Occipital lobe (tissue), 1 donor: ENCODE measurements at regions not wholly inside any gene's neighbourhood (a gene's known extent, or its start where the extent isn't known, plus 50 kb on each side); places are given as distances from the start of the nearest gene placed in this dataset.
"Not testable (repeated sequence)": the region's sequence is repeated elsewhere in the genome, so short reads cannot be mapped to it uniquely, and the experiment has no call there.

Experiments
- DNase-seq: peaks from one replicate; lab custom pipeline; 2025; lab: John Stamatoyannopoulos, UW

DNA sequence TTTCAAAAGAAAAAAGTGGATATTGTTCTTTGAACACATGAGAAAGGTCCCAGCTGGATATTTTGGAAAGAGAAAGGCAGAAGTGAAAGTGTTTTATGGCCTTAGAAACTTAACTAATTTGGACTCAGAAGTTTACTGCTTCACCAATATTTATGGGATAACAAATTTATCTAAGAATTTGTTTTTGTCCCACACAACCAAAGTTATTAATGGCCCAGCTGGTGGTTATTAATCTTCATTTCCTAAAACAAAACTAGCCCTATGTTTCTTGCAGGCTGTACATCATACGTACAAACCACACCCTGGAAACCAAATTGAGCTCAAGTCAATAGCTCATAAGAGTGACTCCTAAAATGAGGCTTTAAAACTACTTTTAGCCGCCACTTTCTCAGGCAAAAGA is 372.9 kb upstream of the LMCD1 start:
- DNase-seq, result no peak

GRCh38 chr3:8136553-8136952 is 365.1 kb upstream of the LMCD1 start:
- DNase-seq, result no peak

- DNase-seq, result no peak
Observed at GRCh38 chr3:8143186-8143585, 358.4 kb upstream of the LMCD1 start.

DNA sequence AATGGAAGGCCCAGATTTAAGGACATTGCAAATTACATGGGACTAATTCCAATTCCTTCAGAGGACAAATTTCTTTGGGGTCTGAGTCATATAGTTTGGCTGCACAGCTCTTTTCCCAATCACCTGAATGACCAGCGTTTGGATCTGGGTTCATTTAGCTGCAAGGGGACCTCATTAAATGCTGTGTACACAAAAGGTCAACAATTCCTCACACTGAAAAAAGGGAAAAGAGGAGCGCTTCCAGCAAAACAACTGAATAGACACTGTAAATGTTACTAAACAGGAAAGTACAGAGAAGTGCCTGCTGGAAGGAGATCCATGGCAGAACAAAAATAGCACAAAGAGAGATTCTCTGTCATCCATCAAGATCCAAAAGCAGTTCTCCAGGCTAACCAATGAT is 356.0 kb upstream of the LMCD1 start:
- DNase-seq, result no peak

GRCh38 chr3:8147711-8148110 is 353.9 kb upstream of the LMCD1 start:
- DNase-seq, result no peak

DNA sequence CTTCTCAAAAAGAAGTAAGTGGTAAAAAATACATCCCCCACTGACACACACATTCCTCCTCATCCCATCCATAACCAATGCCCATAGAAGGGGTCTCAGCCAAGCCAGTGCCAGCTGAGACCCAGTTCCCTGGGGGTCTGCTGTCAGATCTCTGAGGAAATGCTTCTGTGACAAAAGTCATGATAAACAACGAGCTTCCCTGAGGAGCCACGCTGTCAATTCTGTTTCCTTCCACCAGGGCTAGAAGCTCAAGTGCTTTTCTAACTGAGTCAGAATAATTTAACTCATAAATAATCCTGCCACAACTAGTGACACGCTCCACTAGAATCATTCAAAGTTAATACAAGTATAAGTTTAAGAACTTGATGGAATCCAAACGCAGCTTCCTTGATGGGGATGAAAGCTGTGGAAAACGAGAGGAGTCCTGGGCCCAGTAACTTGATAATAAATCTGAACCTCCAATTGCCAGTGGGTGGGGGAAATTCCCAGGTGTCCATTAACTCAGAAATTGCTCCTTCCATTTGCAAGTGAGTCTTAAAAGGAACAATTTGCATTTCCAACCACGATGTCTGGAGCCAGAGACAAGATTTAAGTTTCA is 348.7 kb upstream of the LMCD1 start:
- DNase-seq, result no peak

DNA sequence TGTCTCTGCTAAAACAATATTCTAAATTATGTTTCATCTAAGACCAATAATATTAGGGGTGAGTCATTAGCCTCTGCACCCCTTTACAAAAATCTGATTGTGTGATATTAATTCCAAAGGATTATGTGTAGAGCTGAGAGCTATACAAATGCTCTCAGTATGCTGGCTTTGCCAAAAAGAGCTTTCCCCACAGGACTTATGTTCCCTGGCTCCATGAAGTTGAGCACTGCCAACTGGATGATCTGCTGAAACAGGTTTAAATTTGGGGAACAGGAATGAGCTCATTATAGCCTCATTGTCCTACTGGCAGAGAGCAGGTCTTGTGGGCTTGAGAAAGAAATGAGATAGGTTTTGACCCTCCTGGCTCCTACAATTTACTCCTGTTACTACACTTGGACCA is 347.8 kb upstream of the LMCD1 start:
- DNase-seq, result no peak

DNA sequence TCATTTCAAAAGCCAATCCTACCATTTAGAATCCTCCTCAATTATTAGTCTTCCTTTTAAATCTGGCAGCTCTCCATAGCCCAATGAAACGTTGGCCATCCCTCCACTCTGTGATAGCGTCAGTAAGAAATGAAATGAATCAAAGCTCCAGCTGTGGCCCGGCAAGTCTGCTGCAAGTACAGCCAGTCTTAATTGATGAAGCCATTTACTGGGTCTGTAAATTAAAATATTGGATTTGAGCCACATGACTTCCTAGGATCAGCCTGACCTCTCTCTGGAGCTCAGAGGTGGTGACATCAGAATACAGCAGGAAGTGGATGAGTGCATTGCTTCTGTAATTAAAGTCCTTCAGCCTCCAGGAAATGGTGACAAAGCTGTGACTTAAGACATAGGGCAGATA is 347.0 kb upstream of the LMCD1 start:
- DNase-seq, result no peak

- no peak for DNase-seq
Observed at GRCh38 chr3:8156138-8156537, 345.5 kb upstream of the LMCD1 start.

GRCh38 chr3:8156831-8157230 is 344.8 kb upstream of the LMCD1 start:
- no peak for DNase-seq

DNA sequence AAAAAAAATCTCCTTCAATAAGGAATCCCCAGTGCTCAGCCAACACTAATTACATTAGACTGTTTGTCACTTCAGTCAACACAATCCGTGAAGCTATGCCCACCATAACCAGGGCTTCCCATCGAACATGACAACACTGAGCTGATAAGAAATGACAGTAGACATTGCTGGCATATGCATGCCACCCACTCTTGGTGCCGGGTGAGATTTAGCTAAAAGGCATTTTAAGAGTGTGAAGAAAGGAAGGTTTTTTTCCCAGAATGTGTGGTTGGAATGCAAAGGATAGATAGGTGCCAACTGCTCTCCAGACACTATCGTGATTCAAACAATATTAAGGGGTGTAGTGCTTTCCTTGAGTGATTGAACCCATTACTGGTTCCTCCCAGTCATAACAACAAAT is 344.0 kb upstream of the LMCD1 start:
- DNase-seq, result no peak

GRCh38 chr3:8164145-8164544 is 337.5 kb upstream of the LMCD1 start:
- no peak for DNase-seq

DNA sequence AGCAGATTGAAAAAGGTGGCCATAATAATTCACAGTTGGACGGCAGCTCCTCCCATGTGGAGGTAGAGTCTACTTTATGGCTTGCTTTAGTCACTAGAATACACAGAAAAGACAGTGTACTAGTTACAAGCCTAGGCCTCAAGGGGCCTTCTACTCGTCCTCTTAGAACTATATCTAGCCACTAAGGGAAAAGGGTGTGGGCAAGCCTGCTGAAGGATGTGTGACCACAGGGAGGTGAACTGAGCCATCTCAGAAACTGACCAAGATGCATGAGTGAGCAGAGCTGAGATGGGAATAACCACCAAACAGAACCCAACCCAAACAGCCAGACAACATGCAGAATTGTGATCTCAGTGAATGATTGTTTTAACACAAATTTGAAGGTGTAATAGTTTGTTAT is 335.6 kb upstream of the LMCD1 start:
- no peak for DNase-seq

DNA sequence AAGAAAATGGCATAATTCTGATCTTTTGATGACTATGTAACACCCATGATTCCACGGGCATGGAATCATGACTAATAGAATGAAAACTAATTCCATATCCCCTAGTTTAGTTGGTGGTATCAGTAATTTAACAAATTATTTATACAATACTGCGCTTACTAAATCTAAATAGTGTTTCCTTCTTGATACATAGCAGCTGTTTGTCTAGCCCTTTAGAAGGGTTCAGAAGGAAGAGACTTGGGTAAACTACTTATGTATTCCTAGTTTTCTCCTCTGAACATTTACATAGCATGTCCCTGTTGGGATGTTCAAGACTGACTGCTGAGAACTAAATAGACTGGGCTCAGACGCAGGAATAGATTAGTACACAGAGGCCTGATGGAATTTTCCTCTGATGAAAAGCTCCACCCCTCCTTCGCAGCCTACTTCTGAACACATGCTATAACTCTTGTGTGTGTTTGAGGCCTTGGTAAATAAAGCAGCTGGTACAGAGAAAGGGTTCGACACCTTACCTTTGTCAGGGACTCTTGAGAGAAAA is 330.6 kb upstream of the LMCD1 start:
- DNase-seq, result no peak

- DNase-seq, result no peak
Observed at GRCh38 chr3:8173892-8174291, 327.7 kb upstream of the LMCD1 start.

DNA sequence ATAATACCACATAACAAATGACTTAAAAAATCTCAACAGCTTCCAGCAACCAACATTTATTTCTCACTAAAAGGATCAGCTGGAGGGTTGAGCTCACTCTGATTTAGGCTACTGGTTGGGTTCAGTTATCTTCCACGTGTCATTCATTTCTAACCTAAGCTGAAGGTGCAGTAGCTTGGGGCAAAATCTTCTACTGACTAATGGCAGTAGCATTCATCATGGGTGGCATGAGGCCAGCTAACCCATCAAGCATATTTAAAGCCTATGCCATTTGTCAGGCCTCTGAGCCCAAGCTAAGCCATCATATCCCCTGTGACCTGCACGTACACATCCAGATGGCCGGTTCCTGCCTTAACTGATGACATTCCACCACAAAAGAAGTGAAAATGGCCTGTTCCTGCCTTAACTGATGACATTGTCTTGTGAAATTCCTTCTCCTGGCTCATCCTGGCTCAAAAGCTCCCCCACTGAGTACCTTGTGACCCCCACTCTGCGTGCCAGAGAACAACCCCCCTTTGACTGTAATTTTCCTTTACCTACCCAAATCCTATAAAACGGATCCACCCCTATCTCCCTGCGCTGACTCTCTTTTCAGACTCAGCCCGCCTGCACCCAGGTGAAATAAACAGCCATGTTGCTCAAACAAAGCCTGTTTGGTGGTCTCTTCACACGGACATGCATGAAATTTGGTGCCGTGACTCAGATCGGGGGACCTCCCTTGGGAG is 324.7 kb upstream of the LMCD1 start:
- DNase-seq, result not testable (repeated sequence)

DNA sequence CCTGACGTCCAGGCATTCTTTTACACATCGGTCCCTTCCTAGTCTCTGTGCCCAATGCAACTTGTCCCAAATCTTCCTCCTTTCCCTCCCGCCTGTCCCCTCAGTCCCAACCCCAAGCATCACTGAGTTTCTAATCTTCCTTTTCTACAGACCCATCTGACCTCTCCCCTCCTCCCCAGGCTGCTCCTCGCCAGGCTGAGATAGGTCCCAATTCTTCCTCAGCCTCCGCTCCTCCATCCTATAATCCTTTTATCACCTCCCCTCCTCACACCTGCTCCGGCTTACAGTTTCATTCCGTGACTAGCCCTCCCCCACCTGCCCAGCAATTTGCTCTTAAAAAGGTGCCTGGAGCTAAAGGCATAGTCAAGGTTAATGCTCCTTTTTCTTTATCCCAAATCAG is 323.1 kb upstream of the LMCD1 start:
- DNase-seq, result not testable (repeated sequence)

DNA sequence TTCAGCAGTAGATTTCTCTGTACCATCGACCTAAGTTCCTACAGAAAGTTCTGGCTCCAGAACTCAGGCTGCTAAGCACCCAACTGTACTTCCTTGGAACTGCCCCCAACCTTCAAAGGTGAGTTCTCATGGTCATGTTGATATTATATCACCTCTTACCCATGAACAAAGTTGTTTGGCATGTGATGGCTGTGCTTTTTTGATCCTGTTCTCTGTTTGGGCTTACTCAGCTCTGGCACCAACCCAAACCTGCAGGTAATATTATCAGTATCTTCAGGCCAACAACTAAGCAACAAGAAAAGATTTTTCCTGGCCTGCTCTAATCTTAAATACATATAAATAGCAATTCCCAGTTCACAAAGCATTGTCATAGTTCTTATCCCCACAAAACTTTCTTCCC is 318.7 kb upstream of the LMCD1 start:
- DNase-seq, result no peak

DNA sequence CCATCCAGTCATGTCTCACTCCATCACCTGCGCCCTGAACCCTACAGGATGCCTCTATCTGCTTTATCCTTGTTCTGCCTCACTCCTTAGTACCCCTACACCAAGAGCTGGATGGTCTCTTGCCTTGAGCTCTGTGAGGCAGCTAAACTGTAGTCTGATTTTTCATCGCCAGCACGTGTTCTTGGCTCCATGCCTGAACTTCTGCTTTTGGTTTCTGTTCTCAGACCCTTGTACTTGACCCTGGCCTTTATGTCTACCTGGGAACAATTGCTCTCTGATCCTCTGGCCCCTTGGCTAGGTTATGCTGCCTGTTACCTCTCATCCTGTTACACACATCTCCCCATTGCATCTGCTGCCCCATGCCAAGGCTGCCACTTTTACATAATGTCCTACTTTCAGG is 318.0 kb upstream of the LMCD1 start:
- DNase-seq, result no peak

- no peak for DNase-seq
Observed at GRCh38 chr3:8186213-8186612, 315.4 kb upstream of the LMCD1 start.

GRCh38 chr3:8187996-8188395 is 313.6 kb upstream of the LMCD1 start:
- no peak for DNase-seq

- no peak for DNase-seq
Observed at GRCh38 chr3:8189051-8189450, 312.6 kb upstream of the LMCD1 start.

DNA sequence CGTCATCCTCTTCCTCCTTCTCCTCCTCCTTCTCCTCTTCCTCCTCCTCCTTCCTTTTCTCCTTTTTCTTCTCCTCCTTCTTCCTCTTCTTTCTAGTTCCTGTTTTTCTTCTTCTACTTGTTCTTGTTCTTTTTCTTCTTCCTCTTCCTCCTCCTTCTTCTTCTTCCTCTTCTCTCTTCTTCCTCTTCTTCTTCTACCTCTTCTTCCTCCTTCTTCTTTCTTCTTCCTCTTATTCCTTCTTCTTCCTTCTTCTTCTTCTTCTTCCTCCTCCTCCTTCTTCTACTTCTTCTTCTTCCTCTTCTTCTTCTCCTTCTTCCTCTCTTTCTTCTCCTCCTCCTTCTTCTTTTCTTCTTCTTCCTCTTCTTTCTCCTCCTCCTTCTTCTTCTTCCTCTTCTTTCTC is 310.2 kb upstream of the LMCD1 start:
- no peak for DNase-seq
